B cell (primary cell): ENCODE measurements at regions not wholly inside any gene's neighbourhood (a gene's known extent, or its start where the extent isn't known, plus 50 kb on each side); places are given as distances from the start of the nearest gene placed in this dataset.

Source experiments
- CTCF ChIP-seq: fragments of 200-600 bp; IDR thresholded peaks from one replicate; pipeline ENCODE4 v1.8.0; 2022; ENCODE audit warnings: antibody characterized with exemption, mild to moderate bottlenecking
- EZH2 ChIP-seq: IDR thresholded peaks from 2 replicates; pipeline ENCODE4 v1.6.1; 2012; ENCODE audit warnings: borderline replicate concordance, low read depth, mild to moderate bottlenecking, moderate library complexity, low read length; ENCODE audit not compliant: insufficient read depth, poor library complexity, severe bottlenecking

- TF ChIP-seq CTCF (no peak), EZH2 (no peak)
These were observed 165.7 kb upstream of the KL start for GRCh38 chr13:32850316-32851052.
